Neutrophil (primary cell): ENCODE measurements at regions not wholly inside any gene's neighbourhood (a gene's known extent, or its start where the extent isn't known, plus 50 kb on each side); places are given as distances from the start of the nearest gene placed in this dataset.

Source experiments
- H3K27ac ChIP-seq: fragments of 200-600 bp; sonication (generic); 2 replicates; pipeline ENCODE4 v1.5.1; 2016; ENCODE audit warnings: mild to moderate bottlenecking, moderate library complexity
- H3K27me3 ChIP-seq: fragments of 200-600 bp; sonication (generic); 2 replicates; pipeline ENCODE4 v1.6.0; 2016; ENCODE audit warnings: mild to moderate bottlenecking
- H3K36me3 ChIP-seq: fragments of 200-600 bp; sonication (generic); 2 replicates; pipeline ENCODE4 v1.5.1; 2017
- H3K4me1 ChIP-seq, 2 experiments: fragments of 200-600 bp in 1 of 2; sonication (generic) in 1 of 2; 1 replicate in 1 of 2; 2 replicates in 1 of 2; pipeline versions ENCODE4 v1.5.1 to v1.6.1; 2013 to 2016; ENCODE audit warnings: low read depth in 1 of 2, low read length in 1 of 2, mild to moderate bottlenecking in 1 of 2, moderate library complexity in 1 of 2; ENCODE audit not compliant: control insufficient read depth in 1 of 2, insufficient read depth in 1 of 2
- H3K4me3 ChIP-seq, 2 experiments: fragments of 200-600 bp in 1 of 2; sonication (generic) in 1 of 2; 1 replicate in 1 of 2; 2 replicates in 1 of 2; pipeline ENCODE4 v1.5.1; 2013 to 2016; ENCODE audit warnings: low read depth in 1 of 2, low read length in 1 of 2, mild to moderate bottlenecking in 1 of 2, moderate library complexity in 1 of 2
- H3K9me3 ChIP-seq: fragments of 200-600 bp; sonication (generic); 2 replicates; pipeline ENCODE4 v1.5.1; 2016
- CTCF ChIP-seq: fragments of 200-600 bp; sonication (generic); IDR thresholded peaks from 2 replicates; pipeline ENCODE4 v1.5.1; 2016; ENCODE audit warnings: antibody characterized with exemption

DNA sequence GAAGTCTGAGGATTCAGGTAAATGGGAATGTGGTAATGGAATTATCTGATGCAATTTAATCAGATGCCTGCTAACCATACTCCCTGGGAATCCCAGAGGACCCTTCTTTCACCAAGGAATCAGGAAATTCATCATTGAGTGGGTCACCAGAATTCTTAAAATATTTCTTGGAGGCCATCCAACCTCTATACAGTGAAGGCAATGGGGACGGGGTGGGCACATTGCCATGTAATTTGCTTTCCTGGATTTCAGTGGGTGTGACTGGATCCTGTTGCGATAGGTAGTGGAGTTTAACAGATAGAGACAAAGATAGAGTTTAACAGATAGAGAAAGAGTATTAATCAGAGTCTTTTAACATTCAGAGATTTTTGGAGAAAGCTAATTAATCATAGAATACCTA lies 394.4 kb downstream of the DAD1 start:
- Histone ChIP-seq H3K9me3 (no peaks in the 10 kb centered on the region), H3K36me3 (no peaks in the 10 kb centered on the region), H3K27me3 (no peaks in the 10 kb centered on the region), H3K4me1 (peaks cover 0 to 4% of the 10 kb centered on the region in 2 experiments), H3K4me3 (no peak overlapping the region), H3K27ac (no peak overlapping the region)
- TF ChIP-seq CTCF, result no peak

- no peaks in the 10 kb centered on the region for H3K9me3 ChIP-seq
Measured at GRCh38 chr14:22190411-22191191, 398.4 kb downstream of the DAD1 start.

DNA sequence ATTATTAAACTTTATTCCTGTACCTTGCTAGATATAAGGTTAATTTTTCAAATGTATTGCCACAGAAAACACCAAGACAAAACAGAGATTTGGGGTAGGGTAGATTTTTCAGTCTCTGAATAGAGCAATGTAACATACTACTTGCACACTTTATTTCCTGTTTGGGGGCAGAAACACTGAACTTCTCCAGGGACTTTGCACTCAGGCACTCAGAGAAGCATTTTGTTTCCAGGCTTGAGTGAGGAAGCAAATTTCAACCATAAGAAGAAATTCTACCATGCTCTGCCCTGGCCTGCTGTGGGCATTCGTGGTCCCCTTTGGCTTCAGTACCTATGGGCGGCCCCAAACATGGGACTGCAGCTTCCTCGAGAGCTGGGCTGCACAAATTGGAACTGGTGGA lies 399.1 kb downstream of the DAD1 start:
- no peak for TF ChIP-seq CTCF
- H3K27me3 ChIP-seq, result no peaks in the 10 kb centered on the region
- H3K27ac ChIP-seq, result no peak overlapping the region

More at GRCh38 chr14:22190411-22191191, 398.4 kb downstream of the DAD1 start:
- Histone ChIP-seq H3K27ac (no peak overlapping the region), H3K36me3 (no peaks in the 10 kb centered on the region), H3K27me3 (no peaks in the 10 kb centered on the region), H3K4me1 (peaks cover 0 to 5% of the 10 kb centered on the region in 2 experiments), H3K4me3 (no peak overlapping the region)
- TF ChIP-seq CTCF, result no peak

GRCh38 chr14:22188318-22188717 lies 400.7 kb downstream of the DAD1 start:
- H3K27me3 ChIP-seq, result no peaks in the 10 kb centered on the region
- no peak overlapping the region for H3K27ac ChIP-seq
- H3K4me1 ChIP-seq, result peaks cover 0 to 5% of the 10 kb centered on the region in 2 experiments
- H3K4me3 ChIP-seq, result no peak overlapping the region
- no peaks in the 10 kb centered on the region for H3K36me3 ChIP-seq
- no peak for TF ChIP-seq CTCF
- H3K9me3 ChIP-seq, result no peaks in the 10 kb centered on the region

More for the DNA sequence above, 399.1 kb downstream of the DAD1 start:
- Histone ChIP-seq H3K4me3 (no peak overlapping the region), H3K36me3 (no peaks in the 10 kb centered on the region), H3K9me3 (no peaks in the 10 kb centered on the region), H3K4me1 (peaks cover 0 to 5% of the 10 kb centered on the region in 2 experiments)

- Histone ChIP-seq H3K27me3 (peaks cover 18% of the 10 kb centered on the region), H3K4me3 (no peak overlapping the region), H3K9me3 (no peaks in the 10 kb centered on the region), H3K27ac (no peak overlapping the region), H3K4me1 (peaks cover 0 to 5% of the 10 kb centered on the region in 2 experiments), H3K36me3 (no peaks in the 10 kb centered on the region)
- TF ChIP-seq CTCF, result no peak
Measured at GRCh38 chr14:22185789-22186188, 403.2 kb downstream of the DAD1 start.
